HEK293 (cell line): ENCODE measurements at regions not wholly inside any gene's neighbourhood (a gene's known extent, or its start where the extent isn't known, plus 50 kb on each side); places are given as distances from the start of the nearest gene placed in this dataset.

Experiments
- BCL11A ChIP-seq: fragments of 450-650 bp; formaldehyde crosslinking; IDR thresholded peaks from 2 replicates; pipeline ENCODE4 v1.5.1; 2016; ENCODE audit warnings: low read depth, missing biosample characterization, missing genetic modification characterization
- CTCF ChIP-seq: fragments of 450-650 bp; formaldehyde crosslinking; IDR thresholded peaks from 2 replicates; pipeline ENCODE4 v1.5.1; 2016; ENCODE audit warnings: missing biosample characterization, missing genetic modification characterization
- KLF1 ChIP-seq: fragments of 450-650 bp; formaldehyde crosslinking; IDR thresholded peaks from 2 replicates; pipeline ENCODE4 v1.5.1; 2016; ENCODE audit warnings: missing biosample characterization, missing genetic modification characterization
- ZBTB11 ChIP-seq: fragments of 450-650 bp; formaldehyde crosslinking; conservative IDR thresholded peaks from 2 replicates; pipeline ENCODE4 v1.5.1; 2016; ENCODE audit warnings: low read depth, missing biosample characterization, missing genetic modification characterization
- ZBTB7A ChIP-seq: fragments of 450-650 bp; formaldehyde crosslinking; IDR thresholded peaks from 2 replicates; pipeline ENCODE4 v1.5.1; 2016; ENCODE audit warnings: low read depth, missing biosample characterization, missing genetic modification characterization
- ZFP3 ChIP-seq: fragments of 450-650 bp; formaldehyde crosslinking; IDR thresholded peaks from 2 replicates; pipeline ENCODE4 v1.5.1; 2016; ENCODE audit warnings: low read depth, missing biosample characterization, missing genetic modification characterization
- ZNF175 ChIP-seq: fragments of 450-650 bp; formaldehyde crosslinking; IDR thresholded peaks from 2 replicates; pipeline ENCODE4 v1.5.1; 2016; ENCODE audit warnings: missing biosample characterization, missing genetic modification characterization
- ZNF274 ChIP-seq, 2 experiments: fragments of 200-500 bp in 1 of 2; fragments of 450-650 bp in 1 of 2; sonication (Bioruptor generic) in 1 of 2; formaldehyde crosslinking in 1 of 2; IDR thresholded peaks; 2 replicates each; pipeline versions ENCODE4 v1.5.1 to v1.6.1; 2014 to 2016; ENCODE audit warnings: borderline replicate concordance in 1 of 2, inconsistent platforms in 1 of 2, low read length in 1 of 2, missing biosample characterization in 1 of 2, missing genetic modification characterization in 1 of 2
- ZNF335 ChIP-seq: fragments of 450-650 bp; formaldehyde crosslinking; conservative IDR thresholded peaks from 2 replicates; pipeline ENCODE4 v1.5.1; 2016; ENCODE audit warnings: missing biosample characterization, missing genetic modification characterization
- ZNF394 ChIP-seq: fragments of 450-650 bp; formaldehyde crosslinking; IDR thresholded peaks from 2 replicates; pipeline ENCODE4 v1.5.1; 2016; ENCODE audit warnings: missing biosample characterization, missing genetic modification characterization, mild to moderate bottlenecking, moderate library complexity, borderline replicate concordance
- ZNF549 ChIP-seq: fragments of 450-650 bp; IDR thresholded peaks from 2 replicates; pipeline ENCODE4 v1.5.1; 2018; ENCODE audit warnings: missing biosample characterization, missing genetic modification characterization, mild to moderate bottlenecking, inconsistent platforms, moderate library complexity
- ZNF704 ChIP-seq: fragments of 450-650 bp; formaldehyde crosslinking; IDR thresholded peaks from 2 replicates; pipeline ENCODE4 v1.5.1; 2016; ENCODE audit warnings: missing biosample characterization, missing genetic modification characterization
- ZNF776 ChIP-seq: fragments of 450-650 bp; formaldehyde crosslinking; IDR thresholded peaks from 2 replicates; pipeline ENCODE4 v1.5.0; 2017; ENCODE audit warnings: missing biosample characterization, missing genetic modification characterization, borderline replicate concordance

GRCh38 chr2:118557016-118557415 lies 290.4 kb downstream of the EN1 start:
- TF ChIP-seq ZNF394 (tag by site-specific recombination) = no peak
- TF ChIP-seq ZBTB7A (tag by site-specific recombination) = no peak
- TF ChIP-seq ZNF704 (tag by site-specific recombination) = no peak
- no peak for TF ChIP-seq ZNF175
- no peak for TF ChIP-seq ZNF776 (tag by site-specific recombination)
- no peak for TF ChIP-seq CTCF (tag by site-specific recombination)
- no peak for TF ChIP-seq ZNF335 (tag by site-specific recombination)
- TF ChIP-seq ZNF549 = no peak
- TF ChIP-seq KLF1 = no peak
- TF ChIP-seq BCL11A (tag by site-specific recombination) = no peak
- TF ChIP-seq ZFP3 (tag by site-specific recombination) = no peak
- no peak for TF ChIP-seq ZBTB11 (tag by site-specific recombination)
- TF ChIP-seq ZNF274 (IDR thresholded peaks at IDR 0.05; ENCODE audit: low read length) = no peak
- TF ChIP-seq ZNF274 (tag by site-specific recombination; IDR thresholded peaks at IDR 0.05; ENCODE audit: borderline replicate concordance) = no peak
